ENCODE measurements at regions not wholly inside any gene's neighbourhood (a gene's known extent, or its start where the extent isn't known, plus 50 kb on each side); places are given as distances from the start of the nearest gene placed in this dataset.

DNA sequence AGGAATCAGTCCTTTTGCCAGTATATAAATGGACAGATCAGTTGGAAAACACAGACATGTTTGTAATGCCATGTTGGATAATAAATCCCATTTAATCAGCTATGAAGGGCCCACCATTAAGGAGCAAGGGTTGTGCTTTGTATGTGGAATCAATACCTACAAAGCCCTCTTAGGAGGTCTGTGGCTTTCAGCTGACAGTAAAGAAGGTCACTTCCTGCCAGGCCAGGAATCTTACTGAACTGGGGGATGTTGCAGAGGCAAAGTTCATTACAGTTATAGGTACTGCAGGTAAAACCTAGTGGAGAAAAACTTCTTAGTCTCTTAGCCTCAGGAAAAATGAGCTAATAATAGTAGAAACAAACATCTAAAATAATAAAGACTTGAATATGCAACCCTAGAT lies 129.5 kb downstream of the FAM76B start:
- TF ChIP-seq, protein P1, sequence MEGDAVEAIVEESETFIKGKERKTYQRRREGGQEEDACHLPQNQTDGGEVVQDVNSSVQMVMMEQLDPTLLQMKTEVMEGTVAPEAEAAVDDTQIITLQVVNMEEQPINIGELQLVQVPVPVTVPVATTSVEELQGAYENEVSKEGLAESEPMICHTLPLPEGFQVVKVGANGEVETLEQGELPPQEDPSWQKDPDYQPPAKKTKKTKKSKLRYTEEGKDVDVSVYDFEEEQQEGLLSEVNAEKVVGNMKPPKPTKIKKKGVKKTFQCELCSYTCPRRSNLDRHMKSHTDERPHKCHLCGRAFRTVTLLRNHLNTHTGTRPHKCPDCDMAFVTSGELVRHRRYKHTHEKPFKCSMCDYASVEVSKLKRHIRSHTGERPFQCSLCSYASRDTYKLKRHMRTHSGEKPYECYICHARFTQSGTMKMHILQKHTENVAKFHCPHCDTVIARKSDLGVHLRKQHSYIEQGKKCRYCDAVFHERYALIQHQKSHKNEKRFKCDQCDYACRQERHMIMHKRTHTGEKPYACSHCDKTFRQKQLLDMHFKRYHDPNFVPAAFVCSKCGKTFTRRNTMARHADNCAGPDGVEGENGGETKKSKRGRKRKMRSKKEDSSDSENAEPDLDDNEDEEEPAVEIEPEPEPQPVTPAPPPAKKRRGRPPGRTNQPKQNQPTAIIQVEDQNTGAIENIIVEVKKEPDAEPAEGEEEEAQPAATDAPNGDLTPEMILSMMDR (IDR thresholded peaks at IDR 0.05) = no peak
- no peak for TF ChIP-seq EZH2 (IDR thresholded peaks at IDR 0.05; ENCODE audit: borderline replicate concordance, insufficient read depth, low read depth, low read length, poor library complexity, severe bottlenecking)

Measured in B cell (primary cell).